ENCODE measurements at regions not wholly inside any gene's neighbourhood (a gene's known extent, or its start where the extent isn't known, plus 50 kb on each side); places are given as distances from the start of the nearest gene placed in this dataset.

DNA sequence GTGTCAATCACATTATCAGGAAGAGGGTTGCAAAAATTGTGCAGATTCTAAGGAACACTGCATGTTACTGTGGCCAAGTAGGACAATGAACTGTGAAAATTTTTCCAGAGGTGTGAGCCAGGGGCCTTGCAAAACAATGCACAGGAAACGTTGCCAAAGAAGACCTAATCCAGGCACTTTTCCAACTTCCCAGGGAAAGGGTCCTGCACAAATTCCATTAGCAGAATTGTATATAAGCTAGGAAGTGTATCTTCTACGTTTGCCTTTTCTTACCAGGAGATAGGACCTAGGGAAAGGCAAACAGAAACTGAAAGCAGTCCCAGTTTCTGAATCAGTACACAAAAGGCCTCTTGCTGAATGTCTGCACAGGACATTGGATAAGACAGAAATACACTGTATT is 1888.3 kb upstream of the CELF4 start (continued):
- TF ChIP-seq EGR1 (IDR thresholded peaks at IDR 0.05; ENCODE audit: borderline replicate concordance, low read depth, low read length), result no peak
- TF ChIP-seq CBX8 (IDR thresholded peaks at IDR 0.05; ENCODE audit: borderline replicate concordance, low read depth, low read length), result no peak
- no peak for TF ChIP-seq EZH2 (IDR thresholded peaks at IDR 0.05; ENCODE audit: low read depth, low read length, severe bottlenecking)
- no peak for TF ChIP-seq TAF1 (IDR thresholded peaks at IDR 0.05; ENCODE audit: low read depth, low read length)
- TF ChIP-seq TBP (IDR thresholded peaks at IDR 0.05; ENCODE audit: low read depth, low read length), result no peak
- no peak for TF ChIP-seq TAF7 (optimal IDR thresholded peaks at IDR 0.05; ENCODE audit: borderline replicate concordance, low read depth, low read length)

All from H1 (cell line).